Liver (tissue), 8 donors: ENCODE measurements at regions not wholly inside any gene's neighbourhood (a gene's known extent, or its start where the extent isn't known, plus 50 kb on each side); places are given as distances from the start of the nearest gene placed in this dataset. TPM values are rescaled to one million over a fixed set of nuclear protein-coding genes. Genes with fewer than 3 reads are reported as not detected.

Experiments
- DNase-seq: peaks from one replicate; pipeline ENCODE4 v3.0.0-alpha.2; 2017; ENCODE audit warnings: low spot score
- H3K27ac ChIP-seq, 2 donors: one replicate each; pipeline ENCODE4 v1.7.0; 2013; ENCODE audit warnings: inconsistent platforms in 2 of 2, low read length in 2 of 2, control low read depth in 1 of 2, low read depth in 1 of 2, mild to moderate bottlenecking in 1 of 2
- H3K27me3 ChIP-seq, 4 donors: one replicate each; pipeline versions ENCODE4 v1.6.1 to v1.7.0; 2013; ENCODE audit warnings: low read length in 3 of 4, inconsistent platforms in 1 of 4, mild to moderate bottlenecking in 1 of 4, moderate library complexity in 1 of 4; ENCODE audit not compliant: control insufficient read depth in 4 of 4, insufficient read depth in 4 of 4
- H3K36me3 ChIP-seq, 4 donors: one replicate each; pipeline versions ENCODE4 v1.6.1 to v1.7.0; 2013; ENCODE audit warnings: low read length in 3 of 4, mild to moderate bottlenecking in 3 of 4, low read depth in 1 of 4, moderate library complexity in 1 of 4; ENCODE audit not compliant: control insufficient read depth in 4 of 4, insufficient read depth in 3 of 4
- H3K4me1 ChIP-seq, 4 donors: one replicate each; pipeline versions ENCODE4 v1.6.1 to v1.7.0; 2013; ENCODE audit warnings: low read length in 3 of 4, mild to moderate bottlenecking in 3 of 4, moderate library complexity in 1 of 4; ENCODE audit not compliant: control insufficient read depth in 4 of 4, insufficient read depth in 4 of 4
- H3K4me3 ChIP-seq, 3 donors: one replicate each; pipeline versions ENCODE4 v1.6.1 to v1.7.0; 2013; ENCODE audit warnings: low read length in 3 of 3, control low read depth in 1 of 3, low read depth in 1 of 3, mild to moderate bottlenecking in 1 of 3
- H3K9ac ChIP-seq, 2 donors: one replicate each; pipeline ENCODE4 v1.7.0; 2013; ENCODE audit warnings: low read length in 2 of 2, mild to moderate bottlenecking in 2 of 2, moderate library complexity in 2 of 2, control low read depth in 1 of 2, low read depth in 1 of 2
- H3K9me3 ChIP-seq, 4 donors: one replicate each; pipeline versions ENCODE4 v1.6.1 to v1.7.0; 2013; ENCODE audit warnings: low read length in 3 of 4; ENCODE audit not compliant: control insufficient read depth in 4 of 4
- EGR1 ChIP-seq, 2 donors: IDR thresholded peaks; 2 replicates each; pipeline ENCODE4 v1.6.1; 2016 to 2018; ENCODE audit warnings: antibody characterized with exemption in 2 of 2, low read depth in 2 of 2
- FOXA1 ChIP-seq: IDR thresholded peaks from 2 replicates; pipeline ENCODE4 v1.6.1; 2016; ENCODE audit warnings: antibody characterized with exemption
- FOXA2 ChIP-seq: IDR thresholded peaks from 2 replicates; pipeline ENCODE4 v1.6.1; 2016; ENCODE audit warnings: antibody characterized with exemption
- HNF4A ChIP-seq, 2 donors: conservative IDR thresholded peaks; 2 replicates each; pipeline ENCODE4 v1.6.1; 2016; ENCODE audit warnings: antibody characterized with exemption in 2 of 2, mild to moderate bottlenecking in 2 of 2
- HNF4G ChIP-seq: IDR thresholded peaks from 2 replicates; pipeline ENCODE4 v1.6.1; 2016; ENCODE audit warnings: antibody characterized with exemption
- NR2F2 ChIP-seq: IDR thresholded peaks from 2 replicates; pipeline ENCODE4 v1.6.1; 2016; ENCODE audit warnings: antibody characterized with exemption
- RAD21 ChIP-seq, 2 donors: IDR thresholded peaks; 2 replicates each; pipeline ENCODE4 v1.6.1; 2016; ENCODE audit warnings: antibody characterized with exemption in 2 of 2, mild to moderate bottlenecking in 2 of 2
- RXRA ChIP-seq, 2 donors: IDR thresholded peaks; 2 replicates each; pipeline ENCODE4 v1.6.1; 2017 to 2018; ENCODE audit warnings: antibody characterized with exemption in 2 of 2, mild to moderate bottlenecking in 1 of 2
- SP1 ChIP-seq: IDR thresholded peaks from 2 replicates; pipeline ENCODE4 v1.6.1; 2018; ENCODE audit warnings: antibody characterized with exemption, mild to moderate bottlenecking
- TAF1 ChIP-seq: conservative IDR thresholded peaks from 2 replicates; pipeline ENCODE4 v1.6.1; 2016; ENCODE audit warnings: antibody characterized with exemption, mild to moderate bottlenecking
- YY1 ChIP-seq: IDR thresholded peaks from 2 replicates; pipeline ENCODE4 v1.6.1; 2016; ENCODE audit warnings: antibody characterized with exemption, mild to moderate bottlenecking
- WGBS: extraction: QIAGEN DNeasy Blood & Tissue Kit; methylation state at CpG from one replicate; pipeline ENCODE4 v1.1.7; 2013; 5-methylcytosine and 5-hydroxymethylcytosine counted together
- small RNA-seq: library from RNA; depleted of rRNA; stranded (forward); fragments of <200 nt; gene quantifications from one replicate; pipeline ENCODE3, GENCODE V24; 2014
- TF ChIP-seq, protein P1 (sequence below): IDR thresholded peaks from 2 replicates; pipeline ENCODE4 v1.6.1; 2016; ENCODE audit warnings: antibody characterized with exemption
- TF ChIP-seq, protein P2 (sequence below): IDR thresholded peaks from 2 replicates; pipeline ENCODE4 v1.6.1; 2016; ENCODE audit warnings: antibody characterized with exemption
- TF ChIP-seq, protein P3 (sequence below): IDR thresholded peaks from 2 replicates; pipeline ENCODE4 v1.6.1; 2016; ENCODE audit warnings: antibody characterized with exemption
- TF ChIP-seq, protein P4 (sequence below): IDR thresholded peaks from 2 replicates; pipeline ENCODE4 v1.6.1; 2016; ENCODE audit warnings: antibody characterized with exemption, mild to moderate bottlenecking
- donor health status: healthy.
- donor health status: healthy.
- donor health status: healthy.
- donor health status: healthy.

DNA sequence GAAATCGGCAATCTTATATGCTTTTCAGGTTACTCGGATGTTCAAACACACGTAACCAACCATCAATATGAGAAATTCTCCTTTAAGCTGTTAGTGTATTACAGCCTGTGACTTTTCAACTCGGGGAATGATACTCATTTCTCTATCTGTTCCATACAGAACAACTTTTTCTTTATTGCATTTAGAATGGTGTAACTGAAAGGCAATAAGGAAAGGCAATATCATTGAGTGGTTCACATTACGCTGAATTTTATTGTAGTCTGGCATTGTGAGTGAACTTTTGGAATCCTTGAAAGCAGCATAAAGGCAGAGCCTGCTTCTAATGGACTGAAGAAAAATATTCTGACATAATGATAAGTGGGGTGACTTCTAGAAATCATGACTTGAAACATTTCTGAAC lies 54.4 kb upstream of the MEF2C start:
- Histone ChIP-seq H3K36me3 (no peaks in the 10 kb centered on the region), H3K27ac (no peak overlapping the region), H3K9me3 (no peaks in the 10 kb centered on the region), H3K27me3 (no peaks in the 10 kb centered on the region), H3K9ac (no peak overlapping the region), H3K4me1 (no peaks in the 10 kb centered on the region), H3K4me3 (no peak overlapping the region)
- no peak for TF ChIP-seq TAF1
- TF ChIP-seq FOXA2 = no peak
- no peak for TF ChIP-seq HNF4G
- TF ChIP-seq RXRA (IDR thresholded peaks at IDR 0.05) = no peak
- TF ChIP-seq RAD21 (IDR thresholded peaks at IDR 0.05) = no peak
- no peak for TF ChIP-seq NR2F2
- TF ChIP-seq, protein P1, sequence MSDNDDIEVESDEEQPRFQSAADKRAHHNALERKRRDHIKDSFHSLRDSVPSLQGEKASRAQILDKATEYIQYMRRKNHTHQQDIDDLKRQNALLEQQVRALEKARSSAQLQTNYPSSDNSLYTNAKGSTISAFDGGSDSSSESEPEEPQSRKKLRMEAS = no peak
- TF ChIP-seq SP1 = no peak
- TF ChIP-seq HNF4A (conservative IDR thresholded peaks at IDR 0.05) = no peak
- TF ChIP-seq, protein P2, sequence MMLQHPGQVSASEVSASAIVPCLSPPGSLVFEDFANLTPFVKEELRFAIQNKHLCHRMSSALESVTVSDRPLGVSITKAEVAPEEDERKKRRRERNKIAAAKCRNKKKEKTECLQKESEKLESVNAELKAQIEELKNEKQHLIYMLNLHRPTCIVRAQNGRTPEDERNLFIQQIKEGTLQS = no peak
- TF ChIP-seq EGR1 (IDR thresholded peaks at IDR 0.05; ENCODE audit: low read depth in 2 of 2) = no peak
- TF ChIP-seq, protein P3, sequence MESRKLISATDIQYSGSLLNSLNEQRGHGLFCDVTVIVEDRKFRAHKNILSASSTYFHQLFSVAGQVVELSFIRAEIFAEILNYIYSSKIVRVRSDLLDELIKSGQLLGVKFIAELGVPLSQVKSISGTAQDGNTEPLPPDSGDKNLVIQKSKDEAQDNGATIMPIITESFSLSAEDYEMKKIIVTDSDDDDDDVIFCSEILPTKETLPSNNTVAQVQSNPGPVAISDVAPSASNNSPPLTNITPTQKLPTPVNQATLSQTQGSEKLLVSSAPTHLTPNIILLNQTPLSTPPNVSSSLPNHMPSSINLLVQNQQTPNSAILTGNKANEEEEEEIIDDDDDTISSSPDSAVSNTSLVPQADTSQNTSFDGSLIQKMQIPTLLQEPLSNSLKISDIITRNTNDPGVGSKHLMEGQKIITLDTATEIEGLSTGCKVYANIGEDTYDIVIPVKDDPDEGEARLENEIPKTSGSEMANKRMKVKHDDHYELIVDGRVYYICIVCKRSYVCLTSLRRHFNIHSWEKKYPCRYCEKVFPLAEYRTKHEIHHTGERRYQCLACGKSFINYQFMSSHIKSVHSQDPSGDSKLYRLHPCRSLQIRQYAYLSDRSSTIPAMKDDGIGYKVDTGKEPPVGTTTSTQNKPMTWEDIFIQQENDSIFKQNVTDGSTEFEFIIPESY = no peak
- DNase-seq = no peak
- 86% methylated on average over 5 of the region's 5 CpGs for WGBS

DNA sequence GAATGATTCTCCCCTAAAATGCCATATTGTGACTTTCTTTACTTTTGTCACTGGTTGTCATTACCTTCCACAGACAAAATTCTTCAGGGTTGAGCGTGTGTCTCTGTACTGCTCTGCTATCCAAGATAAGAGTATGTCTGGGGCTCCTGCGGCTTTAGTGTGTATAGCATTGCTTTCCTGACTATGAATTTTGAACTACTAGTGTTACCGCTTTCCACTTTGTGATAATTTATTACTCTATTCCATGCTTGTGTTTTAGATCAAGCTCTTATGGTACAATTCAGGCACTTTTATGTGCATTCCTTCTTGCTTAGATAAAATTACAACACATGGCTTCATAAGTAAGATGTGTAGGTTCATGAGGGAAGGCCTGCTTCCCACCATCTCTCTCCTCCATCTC lies 51.5 kb upstream of the MEF2C start:
- no peak overlapping the region for H3K27ac ChIP-seq
- no peaks in the 10 kb centered on the region for H3K9me3 ChIP-seq
- TF ChIP-seq HNF4A (conservative IDR thresholded peaks at IDR 0.05) (no peak), FOXA1 (no peak), RXRA (IDR thresholded peaks at IDR 0.05) (no peak), FOXA2 (no peak), YY1 (no peak), RAD21 (IDR thresholded peaks at IDR 0.05) (no peak), HNF4G (no peak)
- TF ChIP-seq, protein P4, sequence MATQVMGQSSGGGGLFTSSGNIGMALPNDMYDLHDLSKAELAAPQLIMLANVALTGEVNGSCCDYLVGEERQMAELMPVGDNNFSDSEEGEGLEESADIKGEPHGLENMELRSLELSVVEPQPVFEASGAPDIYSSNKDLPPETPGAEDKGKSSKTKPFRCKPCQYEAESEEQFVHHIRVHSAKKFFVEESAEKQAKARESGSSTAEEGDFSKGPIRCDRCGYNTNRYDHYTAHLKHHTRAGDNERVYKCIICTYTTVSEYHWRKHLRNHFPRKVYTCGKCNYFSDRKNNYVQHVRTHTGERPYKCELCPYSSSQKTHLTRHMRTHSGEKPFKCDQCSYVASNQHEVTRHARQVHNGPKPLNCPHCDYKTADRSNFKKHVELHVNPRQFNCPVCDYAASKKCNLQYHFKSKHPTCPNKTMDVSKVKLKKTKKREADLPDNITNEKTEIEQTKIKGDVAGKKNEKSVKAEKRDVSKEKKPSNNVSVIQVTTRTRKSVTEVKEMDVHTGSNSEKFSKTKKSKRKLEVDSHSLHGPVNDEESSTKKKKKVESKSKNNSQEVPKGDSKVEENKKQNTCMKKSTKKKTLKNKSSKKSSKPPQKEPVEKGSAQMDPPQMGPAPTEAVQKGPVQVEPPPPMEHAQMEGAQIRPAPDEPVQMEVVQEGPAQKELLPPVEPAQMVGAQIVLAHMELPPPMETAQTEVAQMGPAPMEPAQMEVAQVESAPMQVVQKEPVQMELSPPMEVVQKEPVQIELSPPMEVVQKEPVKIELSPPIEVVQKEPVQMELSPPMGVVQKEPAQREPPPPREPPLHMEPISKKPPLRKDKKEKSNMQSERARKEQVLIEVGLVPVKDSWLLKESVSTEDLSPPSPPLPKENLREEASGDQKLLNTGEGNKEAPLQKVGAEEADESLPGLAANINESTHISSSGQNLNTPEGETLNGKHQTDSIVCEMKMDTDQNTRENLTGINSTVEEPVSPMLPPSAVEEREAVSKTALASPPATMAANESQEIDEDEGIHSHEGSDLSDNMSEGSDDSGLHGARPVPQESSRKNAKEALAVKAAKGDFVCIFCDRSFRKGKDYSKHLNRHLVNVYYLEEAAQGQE = no peak
- TF ChIP-seq, protein P2 = no peak
- DNase-seq = no peak
- no peaks in the 10 kb centered on the region for H3K4me1 ChIP-seq
- no peak overlapping the region for H3K9ac ChIP-seq
- H3K4me3 ChIP-seq = no peak overlapping the region
- H3K27me3 ChIP-seq = no peaks in the 10 kb centered on the region
- 93% methylated on average over 3 of the region's 3 CpGs for WGBS
- H3K36me3 ChIP-seq = no peaks in the 10 kb centered on the region

Small RNA genes in the stretch of these regions (small RNA-seq; reads per million reads assigned to genes)
- gene MIR3660 = not detected
